HL-60 (cell line): ENCODE measurements at regions not wholly inside any gene's neighbourhood (a gene's known extent, or its start where the extent isn't known, plus 50 kb on each side); places are given as distances from the start of the nearest gene placed in this dataset.
"Not testable (repeated sequence)": the region's sequence is repeated elsewhere in the genome, so short reads cannot be mapped to it uniquely, and the experiment has no call there.

Source experiments
- DNase-seq, 2 experiments: peaks; one replicate each; pipeline ENCODE4 v3.0.0-alpha.2; 2010 to 2020; ENCODE audit warnings: low read depth in 1 of 2, low spot score in 1 of 2
- H3K27ac ChIP-seq: fragments of 250-450 bp; sonication (Bioruptor Pico); replicated peaks from 2 replicates; pipeline ENCODE4 v1.5.1; 2020; ENCODE audit warnings: mild to moderate bottlenecking, moderate library complexity
- H3K27me3 ChIP-seq: fragments of 250-450 bp; sonication (Bioruptor Pico); 2 replicates; pipeline ENCODE4 v1.5.1; 2021; ENCODE audit warnings: mild to moderate bottlenecking, moderate library complexity; ENCODE audit not compliant: insufficient read depth, poor library complexity, severe bottlenecking
- H3K4me3 ChIP-seq: replicated peaks from 2 replicates; pipeline ENCODE4 v1.5.1; 2011; ENCODE audit warnings: mild to moderate bottlenecking, control low read depth, low read length; ENCODE audit not compliant: insufficient read depth
- GABPA ChIP-seq: IDR thresholded peaks from 2 replicates; pipeline ENCODE4 v1.6.1; 2012; ENCODE audit warnings: low read depth
- POLR2AphosphoS5 ChIP-seq: IDR thresholded peaks from 2 replicates; pipeline ENCODE4 v1.6.1; 2012; ENCODE audit warnings: low read depth
- SPI1 ChIP-seq: IDR thresholded peaks from 2 replicates; pipeline ENCODE4 v1.6.1; 2012; ENCODE audit warnings: low read depth, mild to moderate bottlenecking, borderline replicate concordance
- TF ChIP-seq, protein P1 (sequence below): IDR thresholded peaks from one replicate; pipeline ENCODE4 v1.5.1; 2011; ENCODE audit warnings: low read length, control low read depth, inconsistent platforms; ENCODE audit not compliant: insufficient read depth
- TF ChIP-seq, protein P2 (sequence below): IDR thresholded peaks from 2 replicates; pipeline ENCODE4 v1.6.1; 2012; ENCODE audit warnings: low read depth; ENCODE audit not compliant: insufficient replicate concordance

DNA sequence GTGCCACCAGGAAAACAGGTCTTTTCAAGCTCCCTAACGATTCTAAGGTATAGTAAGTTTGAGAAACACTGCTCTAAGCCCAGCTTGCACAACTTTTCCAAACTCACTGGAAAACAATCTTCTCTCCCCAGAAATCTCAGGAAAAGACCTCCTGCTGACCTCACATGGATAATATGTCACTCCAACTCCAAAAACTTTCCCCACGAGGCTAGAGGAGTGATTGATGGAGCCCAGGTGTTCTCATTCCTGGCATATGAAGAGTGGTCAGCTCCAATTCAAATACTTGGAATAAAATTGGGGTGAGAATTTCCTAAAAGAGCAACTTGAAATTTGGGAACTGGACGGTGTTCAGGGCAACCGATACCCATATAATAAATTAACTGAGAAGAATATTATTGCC lies 299.9 kb downstream of the PPP4R3C start:
- DNase-seq: no peak
- Histone ChIP-seq H3K4me3 (no peak overlapping the region), H3K27ac (no peak overlapping the region), H3K27me3 (no peaks in the 10 kb centered on the region)
- TF ChIP-seq SPI1 (no peak), POLR2AphosphoS5 (no peak), GABPA (no peak)

DNA sequence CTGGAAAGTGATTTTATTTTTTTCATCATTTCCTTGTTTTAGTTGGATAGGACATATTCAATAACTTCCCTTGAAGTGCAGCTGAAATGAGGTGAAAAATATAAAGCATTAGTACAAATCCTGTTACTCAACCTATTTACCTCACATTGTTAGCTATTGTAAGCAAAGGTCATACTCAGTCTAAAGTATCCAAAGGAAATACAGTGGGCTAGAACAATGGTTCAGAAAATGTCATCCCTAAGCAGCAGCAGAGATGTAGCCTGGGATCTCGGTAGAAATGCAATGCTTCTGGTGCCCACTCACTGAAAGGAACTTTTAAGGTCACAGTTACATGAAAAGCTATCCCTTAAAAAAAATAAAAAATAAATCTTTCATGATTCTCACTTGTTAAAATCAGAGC lies 300.6 kb downstream of the PPP4R3C start:
- H3K27me3 ChIP-seq: no peaks in the 10 kb centered on the region
- no peak for DNase-seq
- no peak overlapping the region for H3K27ac ChIP-seq
- TF ChIP-seq, protein P1, sequence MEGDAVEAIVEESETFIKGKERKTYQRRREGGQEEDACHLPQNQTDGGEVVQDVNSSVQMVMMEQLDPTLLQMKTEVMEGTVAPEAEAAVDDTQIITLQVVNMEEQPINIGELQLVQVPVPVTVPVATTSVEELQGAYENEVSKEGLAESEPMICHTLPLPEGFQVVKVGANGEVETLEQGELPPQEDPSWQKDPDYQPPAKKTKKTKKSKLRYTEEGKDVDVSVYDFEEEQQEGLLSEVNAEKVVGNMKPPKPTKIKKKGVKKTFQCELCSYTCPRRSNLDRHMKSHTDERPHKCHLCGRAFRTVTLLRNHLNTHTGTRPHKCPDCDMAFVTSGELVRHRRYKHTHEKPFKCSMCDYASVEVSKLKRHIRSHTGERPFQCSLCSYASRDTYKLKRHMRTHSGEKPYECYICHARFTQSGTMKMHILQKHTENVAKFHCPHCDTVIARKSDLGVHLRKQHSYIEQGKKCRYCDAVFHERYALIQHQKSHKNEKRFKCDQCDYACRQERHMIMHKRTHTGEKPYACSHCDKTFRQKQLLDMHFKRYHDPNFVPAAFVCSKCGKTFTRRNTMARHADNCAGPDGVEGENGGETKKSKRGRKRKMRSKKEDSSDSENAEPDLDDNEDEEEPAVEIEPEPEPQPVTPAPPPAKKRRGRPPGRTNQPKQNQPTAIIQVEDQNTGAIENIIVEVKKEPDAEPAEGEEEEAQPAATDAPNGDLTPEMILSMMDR: no peak
- TF ChIP-seq SPI1 (no peak), GABPA (no peak), POLR2AphosphoS5 (no peak)
- TF ChIP-seq, protein P2, sequence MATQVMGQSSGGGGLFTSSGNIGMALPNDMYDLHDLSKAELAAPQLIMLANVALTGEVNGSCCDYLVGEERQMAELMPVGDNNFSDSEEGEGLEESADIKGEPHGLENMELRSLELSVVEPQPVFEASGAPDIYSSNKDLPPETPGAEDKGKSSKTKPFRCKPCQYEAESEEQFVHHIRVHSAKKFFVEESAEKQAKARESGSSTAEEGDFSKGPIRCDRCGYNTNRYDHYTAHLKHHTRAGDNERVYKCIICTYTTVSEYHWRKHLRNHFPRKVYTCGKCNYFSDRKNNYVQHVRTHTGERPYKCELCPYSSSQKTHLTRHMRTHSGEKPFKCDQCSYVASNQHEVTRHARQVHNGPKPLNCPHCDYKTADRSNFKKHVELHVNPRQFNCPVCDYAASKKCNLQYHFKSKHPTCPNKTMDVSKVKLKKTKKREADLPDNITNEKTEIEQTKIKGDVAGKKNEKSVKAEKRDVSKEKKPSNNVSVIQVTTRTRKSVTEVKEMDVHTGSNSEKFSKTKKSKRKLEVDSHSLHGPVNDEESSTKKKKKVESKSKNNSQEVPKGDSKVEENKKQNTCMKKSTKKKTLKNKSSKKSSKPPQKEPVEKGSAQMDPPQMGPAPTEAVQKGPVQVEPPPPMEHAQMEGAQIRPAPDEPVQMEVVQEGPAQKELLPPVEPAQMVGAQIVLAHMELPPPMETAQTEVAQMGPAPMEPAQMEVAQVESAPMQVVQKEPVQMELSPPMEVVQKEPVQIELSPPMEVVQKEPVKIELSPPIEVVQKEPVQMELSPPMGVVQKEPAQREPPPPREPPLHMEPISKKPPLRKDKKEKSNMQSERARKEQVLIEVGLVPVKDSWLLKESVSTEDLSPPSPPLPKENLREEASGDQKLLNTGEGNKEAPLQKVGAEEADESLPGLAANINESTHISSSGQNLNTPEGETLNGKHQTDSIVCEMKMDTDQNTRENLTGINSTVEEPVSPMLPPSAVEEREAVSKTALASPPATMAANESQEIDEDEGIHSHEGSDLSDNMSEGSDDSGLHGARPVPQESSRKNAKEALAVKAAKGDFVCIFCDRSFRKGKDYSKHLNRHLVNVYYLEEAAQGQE: no peak
- H3K4me3 ChIP-seq: no peak overlapping the region

DNA sequence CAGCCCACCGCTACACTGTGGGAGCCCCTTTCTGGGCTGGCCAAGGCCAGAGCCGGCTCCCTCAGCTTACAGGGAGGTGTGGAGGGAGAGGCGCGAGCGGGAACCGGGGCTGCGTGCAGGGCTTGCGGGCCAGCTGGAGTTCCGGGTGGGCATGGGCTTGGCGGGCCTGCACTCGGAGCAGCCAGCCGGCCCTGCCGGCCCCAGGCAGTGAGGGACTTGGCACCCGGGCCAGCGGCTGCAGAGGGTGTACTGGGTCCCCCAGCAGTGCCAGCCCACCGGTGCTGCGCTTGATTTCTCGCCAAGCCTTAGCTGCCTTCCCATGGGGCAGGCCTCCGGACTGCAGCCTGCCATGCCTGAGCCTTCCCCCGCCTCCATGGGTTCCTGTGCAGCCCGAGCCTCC lies 306.2 kb downstream of the PPP4R3C start:
- not testable (repeated sequence) for DNase-seq, H3K27me3 ChIP-seq, H3K27ac ChIP-seq, H3K4me3 ChIP-seq

DNA sequence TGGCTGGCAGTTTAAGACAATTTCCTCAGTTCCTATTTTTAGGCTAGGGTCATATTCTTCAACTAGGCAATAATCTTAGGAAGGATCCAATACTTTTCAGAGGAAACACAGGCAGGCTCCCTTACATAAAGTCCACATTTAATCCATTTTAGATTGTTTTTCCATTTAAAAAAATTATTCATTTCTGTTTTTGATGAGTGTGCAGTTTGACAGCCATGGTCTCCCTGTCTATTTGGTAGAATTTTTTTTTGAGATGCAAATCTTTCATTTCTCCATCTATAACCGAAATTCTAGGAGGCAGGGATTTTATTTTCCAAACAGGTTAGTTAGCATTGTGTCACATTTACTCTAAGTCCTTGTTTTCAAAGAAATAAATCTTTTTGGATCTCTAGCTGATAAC lies 326.8 kb downstream of the PPP4R3C start:
- H3K27me3 ChIP-seq: no peaks in the 10 kb centered on the region
- TF ChIP-seq POLR2AphosphoS5 (no peak), GABPA (no peak), SPI1 (no peak)
- TF ChIP-seq, protein P2: no peak
- TF ChIP-seq, protein P1: no peak
- H3K27ac ChIP-seq: no peak overlapping the region
- DNase-seq: no peak
- no peak overlapping the region for H3K4me3 ChIP-seq

DNA sequence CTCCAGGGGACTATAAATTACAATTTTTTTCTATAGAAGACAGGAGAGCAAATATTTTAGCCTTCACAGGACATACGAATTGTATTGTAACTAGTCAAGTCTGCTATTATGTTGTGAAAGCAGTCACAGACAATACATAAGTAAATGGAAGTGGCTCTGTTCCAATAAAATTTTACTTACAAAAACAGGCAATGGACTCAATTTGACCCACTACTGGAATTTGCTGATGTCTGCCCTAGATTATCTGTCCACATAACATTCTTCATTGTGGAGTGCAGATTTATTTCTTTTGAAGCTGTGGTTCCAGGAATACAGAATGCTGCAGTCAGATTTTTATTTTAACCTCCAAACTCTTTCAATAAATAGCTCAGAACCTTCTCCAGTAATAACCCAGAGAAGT lies 330.3 kb downstream of the PPP4R3C start:
- Histone ChIP-seq H3K27ac (no peak overlapping the region), H3K4me3 (no peak overlapping the region), H3K27me3 (no peaks in the 10 kb centered on the region)
- TF ChIP-seq POLR2AphosphoS5 (no peak), GABPA (no peak), SPI1 (no peak)
- TF ChIP-seq, protein P2: no peak
- TF ChIP-seq, protein P1: no peak
- no peak for DNase-seq

DNA sequence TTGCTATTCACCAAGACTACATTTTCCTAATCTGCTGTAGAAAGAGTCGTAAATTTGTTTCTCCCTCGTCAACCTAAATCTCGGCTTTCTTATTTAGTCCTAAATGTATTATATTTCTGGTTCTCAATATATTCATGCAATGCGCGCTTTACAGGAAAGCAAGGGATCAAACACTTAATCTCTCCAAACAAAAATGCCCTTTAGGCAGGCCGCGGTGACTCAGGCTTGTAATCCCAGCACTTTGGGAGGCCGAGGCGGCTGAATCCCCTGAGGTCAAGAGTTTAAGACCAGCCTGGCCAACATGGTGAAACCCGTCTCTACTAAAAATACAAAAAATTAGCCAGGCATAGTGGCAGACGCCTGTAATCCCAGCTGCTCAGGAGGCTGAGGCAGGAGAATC lies 376.0 kb downstream of the PPP4R3C start:
- not testable (repeated sequence) for H3K27ac ChIP-seq, H3K4me3 ChIP-seq, H3K27me3 ChIP-seq, DNase-seq
